ENCODE measurements at regions not wholly inside any gene's neighbourhood (a gene's known extent, or its start where the extent isn't known, plus 50 kb on each side); places are given as distances from the start of the nearest gene placed in this dataset.

DNA sequence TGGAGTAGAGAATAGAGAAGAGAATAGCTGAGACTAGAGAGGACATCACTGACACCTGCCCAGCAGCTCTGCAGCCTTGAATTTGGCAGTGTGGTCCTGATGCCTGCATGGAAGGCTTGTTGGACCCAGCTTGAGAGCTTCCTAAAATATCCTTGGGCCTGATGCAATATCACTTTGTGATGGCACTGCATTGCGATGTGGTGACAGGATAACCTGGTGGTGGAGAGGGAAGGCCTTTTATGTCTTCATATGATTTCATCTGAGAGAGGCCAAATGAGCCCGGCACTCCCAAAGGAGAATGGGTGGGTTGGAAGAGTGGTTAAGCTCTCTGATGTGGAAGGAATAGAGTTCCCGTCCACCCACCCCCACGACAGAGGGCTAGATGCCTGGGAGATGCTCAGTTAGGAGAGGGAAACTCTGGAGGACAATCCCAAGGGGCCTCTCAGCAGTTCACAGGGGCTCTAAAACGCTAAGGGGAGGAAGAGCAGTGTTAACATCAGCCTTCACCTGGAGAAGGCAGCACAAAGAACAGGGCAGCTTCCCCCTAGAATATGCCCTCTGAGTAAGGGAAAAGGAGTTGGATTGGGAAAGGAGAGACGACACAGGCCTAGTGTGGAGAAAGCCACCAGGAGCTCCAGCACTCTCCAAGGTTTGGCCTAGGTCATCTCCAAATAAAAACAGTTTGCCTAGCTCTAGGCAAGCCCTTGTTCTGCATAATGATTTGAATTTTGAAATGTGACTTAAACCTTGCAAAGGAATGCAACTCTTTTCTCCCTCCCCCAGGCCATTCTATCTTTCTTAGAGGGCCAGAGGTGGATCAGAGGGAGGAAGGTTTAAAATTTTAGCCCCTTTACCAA lies 99.8 kb upstream of the SSBP2 start:
- H3K27ac ChIP-seq: peak overlapping the region; percentile 75

DNA sequence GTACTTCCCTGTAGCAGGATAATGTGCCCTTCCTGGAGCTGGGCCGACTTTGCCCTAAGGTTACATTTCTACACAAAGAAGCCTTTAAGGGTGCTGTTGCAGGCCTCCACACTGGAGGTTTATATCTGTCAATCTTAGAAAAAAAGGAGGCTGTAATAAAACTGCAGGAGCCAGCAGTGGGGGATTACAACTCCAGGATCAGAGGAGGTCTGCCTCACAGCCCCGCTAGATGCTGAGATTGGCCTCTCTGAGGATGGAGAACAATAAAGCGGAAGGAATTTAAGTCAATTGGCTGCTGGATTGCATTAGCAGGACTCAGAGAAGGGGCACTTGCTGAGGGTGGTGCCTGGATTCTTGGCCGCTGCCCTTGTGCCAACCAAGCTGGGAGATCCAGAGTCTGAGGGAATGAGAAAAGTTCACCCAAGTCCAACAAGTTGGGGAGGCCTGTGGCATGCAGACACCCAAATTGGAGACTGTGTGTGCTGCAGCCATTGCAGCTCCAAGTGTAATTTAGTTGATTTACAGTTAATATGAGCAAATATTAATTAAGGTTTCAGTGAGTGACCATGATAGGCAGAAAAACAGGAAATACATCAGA lies 99.0 kb upstream of the SSBP2 start:
- TF ChIP-seq, protein P1, sequence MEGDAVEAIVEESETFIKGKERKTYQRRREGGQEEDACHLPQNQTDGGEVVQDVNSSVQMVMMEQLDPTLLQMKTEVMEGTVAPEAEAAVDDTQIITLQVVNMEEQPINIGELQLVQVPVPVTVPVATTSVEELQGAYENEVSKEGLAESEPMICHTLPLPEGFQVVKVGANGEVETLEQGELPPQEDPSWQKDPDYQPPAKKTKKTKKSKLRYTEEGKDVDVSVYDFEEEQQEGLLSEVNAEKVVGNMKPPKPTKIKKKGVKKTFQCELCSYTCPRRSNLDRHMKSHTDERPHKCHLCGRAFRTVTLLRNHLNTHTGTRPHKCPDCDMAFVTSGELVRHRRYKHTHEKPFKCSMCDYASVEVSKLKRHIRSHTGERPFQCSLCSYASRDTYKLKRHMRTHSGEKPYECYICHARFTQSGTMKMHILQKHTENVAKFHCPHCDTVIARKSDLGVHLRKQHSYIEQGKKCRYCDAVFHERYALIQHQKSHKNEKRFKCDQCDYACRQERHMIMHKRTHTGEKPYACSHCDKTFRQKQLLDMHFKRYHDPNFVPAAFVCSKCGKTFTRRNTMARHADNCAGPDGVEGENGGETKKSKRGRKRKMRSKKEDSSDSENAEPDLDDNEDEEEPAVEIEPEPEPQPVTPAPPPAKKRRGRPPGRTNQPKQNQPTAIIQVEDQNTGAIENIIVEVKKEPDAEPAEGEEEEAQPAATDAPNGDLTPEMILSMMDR (conservative IDR thresholded peaks at IDR 0.05): no peak
- no peak overlapping the region for H3K27ac ChIP-seq

More for the DNA sequence above, 99.8 kb upstream of the SSBP2 start:
- TF ChIP-seq, protein P1 (conservative IDR thresholded peaks at IDR 0.05): no peak

DNA sequence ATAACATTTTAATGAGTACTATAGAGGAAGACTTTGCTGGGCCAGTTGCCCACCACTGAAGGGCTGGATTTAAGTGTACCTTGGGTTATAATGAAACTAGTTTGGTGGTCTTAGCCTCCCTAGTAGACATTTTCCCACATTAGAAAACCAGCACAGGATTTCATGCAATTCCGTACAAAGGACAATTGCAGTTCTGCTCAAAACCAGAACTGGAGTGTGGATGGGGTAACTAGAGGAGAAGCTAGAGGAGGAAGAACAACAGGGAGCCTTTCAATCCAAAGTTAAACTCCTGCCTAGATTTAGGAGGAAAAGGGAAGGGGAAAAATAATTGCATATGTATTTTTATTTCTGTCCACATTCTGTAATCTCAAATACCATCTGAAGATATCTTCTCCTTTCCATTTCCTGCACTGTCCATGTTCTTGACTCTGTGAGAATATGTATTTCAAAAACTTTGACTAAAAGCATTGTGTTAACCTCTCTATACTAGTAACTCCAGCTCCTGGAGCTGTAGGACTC lies 97.5 kb upstream of the SSBP2 start:
- no peak overlapping the region for H3K27ac ChIP-seq
- TF ChIP-seq, protein P1 (conservative IDR thresholded peaks at IDR 0.05): no peak

DNA sequence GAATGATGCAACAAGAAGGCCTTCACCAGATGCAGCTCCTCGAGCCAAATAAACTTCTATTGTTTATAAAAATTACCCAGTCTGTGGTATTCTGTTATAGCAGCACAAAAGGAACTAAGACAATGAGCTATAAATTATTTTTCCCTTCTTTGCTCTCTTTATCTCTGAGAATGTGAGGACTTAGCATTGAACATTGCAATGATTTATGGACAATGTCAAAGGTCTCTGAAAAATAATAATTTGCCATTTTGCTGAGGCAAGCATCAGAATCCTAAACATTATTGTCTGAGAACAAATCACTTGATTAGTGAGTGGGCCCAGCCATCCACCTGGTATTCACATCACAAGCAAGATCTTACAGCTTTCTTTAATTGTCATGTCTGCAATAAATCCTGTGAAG lies 95.4 kb upstream of the SSBP2 start:
- TF ChIP-seq, protein P1 (conservative IDR thresholded peaks at IDR 0.05): no peak

DNA sequence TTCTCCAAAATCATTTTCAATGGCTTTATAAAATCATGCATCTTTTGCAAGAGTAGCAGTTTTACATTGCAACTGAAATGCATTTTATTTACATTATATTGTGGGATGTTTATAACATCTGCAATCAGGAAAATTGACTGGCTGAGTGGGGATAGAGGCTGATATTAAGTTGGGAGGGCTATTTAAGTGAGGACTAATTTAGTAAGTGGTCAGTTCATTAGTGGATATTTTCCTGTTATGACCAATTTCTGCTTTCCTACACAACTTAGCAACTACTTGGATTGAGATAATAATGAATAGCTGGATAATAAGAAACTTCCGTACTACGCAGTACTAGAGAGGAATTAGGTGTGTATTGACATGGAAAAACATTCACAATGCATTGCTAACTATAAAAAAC lies 92.9 kb upstream of the SSBP2 start:
- TF ChIP-seq, protein P1 (conservative IDR thresholded peaks at IDR 0.05): no peak
- H3K27ac ChIP-seq: peak overlapping the region; percentile 84

More for the DNA sequence above, 95.4 kb upstream of the SSBP2 start:
- no peak overlapping the region for H3K27ac ChIP-seq

DNA sequence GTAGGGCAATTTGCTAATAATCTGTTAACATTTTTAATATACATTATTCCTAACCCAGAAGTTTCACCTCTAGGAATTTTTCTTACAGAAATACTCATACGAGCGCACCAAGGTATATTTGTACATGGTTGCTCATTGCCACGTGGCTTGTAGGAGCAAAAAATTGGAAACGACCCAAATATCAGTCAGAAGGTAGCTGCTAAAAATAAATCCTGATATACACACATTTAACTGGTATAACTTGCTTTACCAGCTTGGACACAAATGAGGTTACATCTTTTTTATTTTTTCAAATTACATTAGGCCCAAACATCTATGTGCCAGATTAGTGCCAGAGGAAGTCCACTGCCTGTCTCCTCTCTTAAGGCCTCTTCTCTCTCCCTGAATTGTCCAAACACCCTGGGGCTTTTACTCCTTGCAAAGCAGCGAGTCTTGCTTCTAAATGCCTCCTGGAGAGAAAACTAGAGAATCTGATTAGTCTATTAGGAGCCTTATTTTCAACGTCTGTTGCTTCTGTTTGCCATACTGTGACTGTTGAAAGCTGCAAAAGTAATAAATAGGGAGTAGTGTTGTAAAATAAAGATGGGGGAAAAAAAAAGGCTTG lies 92.0 kb upstream of the SSBP2 start:
- TF ChIP-seq, protein P1 (conservative IDR thresholded peaks at IDR 0.05): no peak
- H3K27ac ChIP-seq: peak overlapping the region; percentile 84

DNA sequence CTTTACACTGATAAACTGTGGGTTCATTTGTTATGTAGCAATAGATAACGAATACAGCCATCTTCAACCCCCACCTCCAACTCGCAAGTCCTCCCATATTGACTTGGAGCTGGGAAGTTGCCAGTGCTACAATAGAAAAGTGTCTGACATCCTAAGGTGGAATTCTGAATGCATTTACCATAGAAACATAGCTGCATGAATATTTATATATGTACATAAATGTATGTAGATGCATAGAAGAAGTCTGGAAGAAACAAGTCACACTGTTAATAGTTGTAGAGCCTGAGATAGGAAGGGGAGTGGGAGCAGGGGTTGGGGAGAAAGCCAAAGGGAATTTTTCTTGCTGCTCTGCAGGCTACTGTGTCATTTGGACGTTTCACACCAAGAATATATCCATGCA lies 88.1 kb upstream of the SSBP2 start:
- TF ChIP-seq, protein P1 (conservative IDR thresholded peaks at IDR 0.05): no peak
- H3K27ac ChIP-seq: no peak overlapping the region
